ENCODE measurements at regions not wholly inside any gene's neighbourhood (a gene's known extent, or its start where the extent isn't known, plus 50 kb on each side); places are given as distances from the start of the nearest gene placed in this dataset.

- H3K4me3 ChIP-seq (ENCODE audit: insufficient read depth, low read depth, low read length) = no peak overlapping the region
- no peak overlapping the region for H2BK15ac ChIP-seq (ENCODE audit: low read depth, low read length)
- H3K9ac ChIP-seq (ENCODE audit: low read depth, low read length) = no peak overlapping the region
- no peak overlapping the region for H2BK120ac ChIP-seq (ENCODE audit: low read depth, low read length)
- no peak overlapping the region for H2AK5ac ChIP-seq (ENCODE audit: low read depth, low read length)
- H4K5ac ChIP-seq (ENCODE audit: low read depth, low read length) = no peak overlapping the region
- no peak overlapping the region for H2AFZ ChIP-seq (replicated peaks; ENCODE audit: low read length, poor library complexity)
- ChIA-PET CTCF (interaction anchor here (0.8 kb wide), 1 partner anchor 20 kb away, joined by 3 read pairs; no protein-coding TSS in a partner anchor), POLR2A (ENCODE audit: unreplicated experiment) (no interaction called here)
- no peak overlapping the region for H3K27ac ChIP-seq (ENCODE audit: insufficient read depth, low read length)
- H3K36me3 ChIP-seq (ENCODE audit: control insufficient read depth, insufficient read depth, low read length) = no peaks in the 10 kb centered on the region
- H3K23ac ChIP-seq (ENCODE audit: low read depth, low read length) = no peak overlapping the region
- H3K9me3 ChIP-seq (ENCODE audit: control insufficient read depth, insufficient read depth, low read length) = no peaks in the 10 kb centered on the region
- no TSS peak for BruUV-seq (replicated peaks)
- H3K56ac ChIP-seq (ENCODE audit: extremely low read depth, insufficient read depth, low read length) = no peak overlapping the region
- ATAC-seq (ENCODE audit: low read depth) (no peak), DNase-seq (no peak)
- H2AK9ac ChIP-seq (replicated peaks; ENCODE audit: low read depth, low read length, poor library complexity) = no peak overlapping the region
- no peak overlapping the region for H4K91ac ChIP-seq (ENCODE audit: insufficient read depth, low read depth, low read length)
- dilution Hi-C loops (cut with HindIII; ENCODE audit: low sequenced_read_pairs, unreplicated experiment) = no loop called here
- no peak overlapping the region for H3K14ac ChIP-seq (replicated peaks; ENCODE audit: low read depth, low read length)
- no peaks in the 10 kb centered on the region for H3K27me3 ChIP-seq (ENCODE audit: control insufficient read depth, insufficient read depth, low read length)
- no peaks in the 10 kb centered on the region for H3K9me1 ChIP-seq (ENCODE audit: insufficient read depth, low read length)
- H4K20me1 ChIP-seq (ENCODE audit: insufficient read depth, low read length) = no peaks in the 10 kb centered on the region
- H4K8ac ChIP-seq (ENCODE audit: low read depth in 2 of 2, low read length in 2 of 2) = no peak overlapping the region
- in situ Hi-C loops (cut with MboI; ENCODE audit: low sequenced_read_pairs) = no loop called here
- no peak overlapping the region for H3K18ac ChIP-seq (ENCODE audit: low read depth, low read length)
- no peak overlapping the region for H2BK5ac ChIP-seq (ENCODE audit: low read depth, low read length, poor library complexity, severe bottlenecking)
- no peak overlapping the region for H3K4me2 ChIP-seq (ENCODE audit: low read depth, low read length)
- H2BK20ac ChIP-seq (ENCODE audit: low read depth, low read length) = no peak overlapping the region
- H3K79me1 ChIP-seq (ENCODE audit: low read depth in 1 of 2, low read length in 2 of 2) = no peaks in the 10 kb centered on the region
- H3K4me1 ChIP-seq (ENCODE audit: control insufficient read depth, insufficient read depth, low read length) = no peaks in the 10 kb centered on the region
- H3K4ac ChIP-seq (ENCODE audit: low read depth, low read length) = no peak overlapping the region
- intact Hi-C loops (cut with micrococcal nuclease) = no loop called here
- TF ChIP-seq CEBPB (IDR thresholded peaks at IDR 0.05; ENCODE audit: low read depth, low read length) = no peak
- no peak for TF ChIP-seq SMC3 (IDR thresholded peaks at IDR 0.05; ENCODE audit: low read depth, low read length)
- no peak for TF ChIP-seq MXI1 (IDR thresholded peaks at IDR 0.05; ENCODE audit: borderline replicate concordance, low read depth, low read length)
- TF ChIP-seq POLR2A (IDR thresholded peaks at IDR 0.05; ENCODE audit: low read depth, low read length) = no peak
- TF ChIP-seq RFX5 (IDR thresholded peaks at IDR 0.05; ENCODE audit: low read depth, low read length) = no peak
- TF ChIP-seq CTCF (conservative IDR thresholded peaks at IDR 0.05; ENCODE audit: low read depth, low read length) = no peak
- TF ChIP-seq BHLHE40 (IDR thresholded peaks at IDR 0.05; ENCODE audit: low read depth, low read length) = no peak
- no CpG with 5 or more reads among the region's 5 CpGs for WGBS, 2 experiments (ENCODE audit: extremely low coverage in 2 of 2, insufficient read length in 1 of 2)
Observed at GRCh38 chr7:118072893-118073674, 110.9 kb upstream of the LSM8 start.

Data from IMR-90 (cell line).